ENCODE measurements at regions not wholly inside any gene's neighbourhood (a gene's known extent, or its start where the extent isn't known, plus 50 kb on each side); places are given as distances from the start of the nearest gene placed in this dataset.
A peak's percentile ranks its signal among the peaks of the same experiment; 100 is the strongest.

- no peak overlapping the region for H3K4me3 ChIP-seq (replicated peaks; ENCODE audit: low read depth, low read length)
- TF ChIP-seq CTCF (IDR thresholded peaks at IDR 0.05; ENCODE audit: low read length, missing control alignments): no peak
Observed at GRCh38 chr2:120465989-120466703, 120.2 kb downstream of the INHBB start.

GRCh38 chr2:120466704-120467054, 120.7 kb downstream of the INHBB start:
- no peak overlapping the region for H3K4me3 ChIP-seq (replicated peaks; ENCODE audit: low read depth, low read length)
- no peak for TF ChIP-seq CTCF (IDR thresholded peaks at IDR 0.05; ENCODE audit: low read length, missing control alignments)
- DNase-seq (ENCODE audit: low read depth): no peak

More at GRCh38 chr2:120465989-120466703, 120.2 kb downstream of the INHBB start:
- no peak for DNase-seq (ENCODE audit: low read depth)

GRCh38 chr2:120468136-120468535, 122.2 kb downstream of the INHBB start:
- no peak for TF ChIP-seq CTCF (IDR thresholded peaks at IDR 0.05; ENCODE audit: low read length, missing control alignments)

GRCh38 chr2:120469426-120469825, 123.5 kb downstream of the INHBB start:
- H3K4me3 ChIP-seq (replicated peaks; ENCODE audit: low read depth, low read length): no peak overlapping the region
- TF ChIP-seq CTCF (IDR thresholded peaks at IDR 0.05; ENCODE audit: low read length, missing control alignments): no peak
- DNase-seq (ENCODE audit: low read depth): peak; percentile 45

More at GRCh38 chr2:120468136-120468535, 122.2 kb downstream of the INHBB start:
- H3K4me3 ChIP-seq (replicated peaks; ENCODE audit: low read depth, low read length): no peak overlapping the region
- DNase-seq (ENCODE audit: low read depth): no peak

- no peak for TF ChIP-seq CTCF (IDR thresholded peaks at IDR 0.05; ENCODE audit: low read length, missing control alignments)
- DNase-seq (ENCODE audit: low read depth): peak; percentile 96
- H3K4me3 ChIP-seq (replicated peaks; ENCODE audit: low read depth, low read length): no peak overlapping the region
Observed at GRCh38 chr2:120470041-120470965, 124.4 kb downstream of the INHBB start.

- DNase-seq (ENCODE audit: low read depth): no peak
- TF ChIP-seq CTCF (IDR thresholded peaks at IDR 0.05; ENCODE audit: low read length, missing control alignments): no peak
- no peak overlapping the region for H3K4me3 ChIP-seq (replicated peaks; ENCODE audit: low read depth, low read length)
Observed at GRCh38 chr2:120471166-120471565, 125.2 kb downstream of the INHBB start.
